ENCODE measurements at regions not wholly inside any gene's neighbourhood (a gene's known extent, or its start where the extent isn't known, plus 50 kb on each side); places are given as distances from the start of the nearest gene placed in this dataset.

- no peak for DNase-seq (ENCODE audit: extremely low spot score)
- Histone ChIP-seq H3K4me3 (no peak overlapping the region), H3K36me3 (no peaks in the 10 kb centered on the region), H3K4me1 (peaks cover 5 to 13% (median 8%) of the 10 kb centered on the region in 4 donors), H3K27me3 (peaks cover 0 to 10% (median 0%) of the 10 kb centered on the region in 4 donors), H3K27ac (replicated peaks in 1 of 4) (no peak overlapping the region), H3K9me3 (no peaks in the 10 kb centered on the region)
- intact Hi-C loops (cut with DNase I) = loop anchor here (5.0 to 10.0 kb wide), 2 partner anchors 163 to 470 kb away; no protein-coding TSS in a partner anchor
- TF ChIP-seq POLR2AphosphoS5 (IDR thresholded peaks at IDR 0.05) (no peak), EP300 (IDR thresholded peaks at IDR 0.05) (no peak), POLR2A (IDR thresholded peaks at IDR 0.05; ENCODE audit: low read depth) (no peak), CTCF (IDR thresholded peaks at IDR 0.05) (no peak)
- WGBS = 75% methylated on average over 12 of the region's 12 CpGs
Observed at GRCh38 chr10:29131952-29132547, 156.8 kb upstream of the LYZL1 start.

GRCh38 chr10:29132551-29133111, 156.2 kb upstream of the LYZL1 start:
- Histone ChIP-seq H3K4me3 (no peak overlapping the region), H3K27me3 (peaks cover 0 to 4% (median 0%) of the 10 kb centered on the region in 4 donors), H3K9me3 (no peaks in the 10 kb centered on the region), H3K4me1 (peaks cover 5 to 13% (median 8%) of the 10 kb centered on the region in 4 donors), H3K27ac (replicated peaks in 1 of 4) (no peak overlapping the region), H3K36me3 (no peaks in the 10 kb centered on the region)
- no peak for DNase-seq (ENCODE audit: extremely low spot score)
- no peak for TF ChIP-seq EP300 (IDR thresholded peaks at IDR 0.05)
- TF ChIP-seq POLR2A (IDR thresholded peaks at IDR 0.05; ENCODE audit: low read depth) = no peak
- intact Hi-C loops (cut with DNase I) = loop anchor here (5.0 to 10.0 kb wide), 2 partner anchors 162 to 470 kb away; no protein-coding TSS in a partner anchor
- whole genome bisulfite sequencing = 52% methylated on average over 11 of the region's 11 CpGs

GRCh38 chr10:29135337-29135736, 153.5 kb upstream of the LYZL1 start:
- Histone ChIP-seq H3K36me3 (no peaks in the 10 kb centered on the region), H3K9me3 (no peaks in the 10 kb centered on the region), H3K27me3 (no peaks in the 10 kb centered on the region), H3K4me3 (no peak overlapping the region), H3K4me1 (peaks cover 5 to 13% (median 8%) of the 10 kb centered on the region in 4 donors), H3K27ac (replicated peaks in 1 of 4) (no peak overlapping the region)
- TF ChIP-seq EP300 (IDR thresholded peaks at IDR 0.05) = no peak
- no peak for TF ChIP-seq POLR2AphosphoS5 (IDR thresholded peaks at IDR 0.05)
- no peak for TF ChIP-seq POLR2A (IDR thresholded peaks at IDR 0.05; ENCODE audit: low read depth)
- no peak for TF ChIP-seq CTCF (IDR thresholded peaks at IDR 0.05)
- no peak for DNase-seq (ENCODE audit: extremely low spot score)
- WGBS = 87% methylated on average over 3 of the region's 3 CpGs
- intact Hi-C loops (cut with DNase I) = loop anchor here (10.0 kb wide), 1 partner anchor 159 kb away; no protein-coding TSS in a partner anchor

- Histone ChIP-seq H3K9me3 (no peaks in the 10 kb centered on the region), H3K27ac (replicated peaks in 1 of 4) (no peak overlapping the region), H3K4me1 (peaks cover 5 to 13% (median 8%) of the 10 kb centered on the region in 4 donors), H3K36me3 (no peaks in the 10 kb centered on the region), H3K27me3 (no peaks in the 10 kb centered on the region), H3K4me3 (no peak overlapping the region)
- TF ChIP-seq EP300 (IDR thresholded peaks at IDR 0.05) (no peak), POLR2A (IDR thresholded peaks at IDR 0.05; ENCODE audit: low read depth) (no peak), POLR2AphosphoS5 (IDR thresholded peaks at IDR 0.05) (no peak), CTCF (IDR thresholded peaks at IDR 0.05) (no peak)
- 83% methylated on average over 3 of the region's 3 CpGs for WGBS
- no peak for DNase-seq (ENCODE audit: extremely low spot score)
- intact Hi-C loops (cut with DNase I) = loop anchor here (10.0 kb wide), 1 partner anchor 158 kb away; no protein-coding TSS in a partner anchor
Observed at GRCh38 chr10:29136411-29136810, 152.5 kb upstream of the LYZL1 start.

- H3K27ac ChIP-seq (replicated peaks in 1 of 4) = no peak overlapping the region
- H3K36me3 ChIP-seq = no peaks in the 10 kb centered on the region
- no peak overlapping the region for H3K4me3 ChIP-seq
- TF ChIP-seq CTCF (IDR thresholded peaks at IDR 0.05) (no peak), POLR2AphosphoS5 (IDR thresholded peaks at IDR 0.05) (no peak), EP300 (IDR thresholded peaks at IDR 0.05) (no peak), POLR2A (IDR thresholded peaks at IDR 0.05; ENCODE audit: low read depth) (no peak)
- peaks cover 0 to 18% (median 0%) of the 10 kb centered on the region in 4 donors for H3K27me3 ChIP-seq
- no peak for DNase-seq (ENCODE audit: extremely low spot score)
- intact Hi-C loops (cut with DNase I) = no loop called here
- 67% methylated on average over 1 of the region's 1 CpG for WGBS
- H3K9me3 ChIP-seq = no peaks in the 10 kb centered on the region
- no peaks in the 10 kb centered on the region for H3K4me1 ChIP-seq
Observed at GRCh38 chr10:29140151-29140550, 148.7 kb upstream of the LYZL1 start.
